Mammary epithelial cell (primary cell): ENCODE measurements at regions not wholly inside any gene's neighbourhood (a gene's known extent, or its start where the extent isn't known, plus 50 kb on each side); places are given as distances from the start of the nearest gene placed in this dataset.

Source experiments
- CTCF ChIP-seq, 2 donors: IDR thresholded peaks in 1 of 2; conservative IDR thresholded peaks in 1 of 2; 2 replicates each; pipeline ENCODE4 v1.5.1; 2011 to 2012; ENCODE audit warnings: inconsistent platforms in 2 of 2, low read length in 2 of 2, mild to moderate bottlenecking in 2 of 2, control low read depth in 1 of 2, low read depth in 1 of 2; ENCODE audit not compliant: insufficient read depth in 1 of 2; ENCODE audit errors: extremely low read depth in 1 of 2
- EZH2 ChIP-seq: IDR thresholded peaks from 2 replicates; pipeline ENCODE4 v1.6.1; 2012; ENCODE audit warnings: low read length, inconsistent platforms, borderline replicate concordance

GRCh38 chr2:212898011-212898410, 253.4 kb downstream of the IKZF2 start:
- TF ChIP-seq CTCF (conservative IDR thresholded peaks at IDR 0.05 in 1 of 2, IDR thresholded peaks at IDR 0.05 in 1 of 2; ENCODE audit: extremely low read depth in 1 of 2, insufficient read depth in 1 of 2, low read depth in 1 of 2, low read length in 2 of 2) (no peak), EZH2 (no peak)
